Upper lobe of right lung (tissue), 1 donor: ENCODE measurements at regions not wholly inside any gene's neighbourhood (a gene's known extent, or its start where the extent isn't known, plus 50 kb on each side); places are given as distances from the start of the nearest gene placed in this dataset.

Source experiments
- ATAC-seq: fragments of 200-7000 bp; cut with Tn5 transposase; one replicate; pipeline ENCODE4 v1.9.1; 2020; ENCODE audit warnings: mild to moderate bottlenecking, moderate library complexity
- DNase-seq: peaks from one replicate; pipeline ENCODE4 v3.0.0-alpha.2; 2020
- H3K27ac ChIP-seq: fragments of 200-600 bp; one replicate; pipeline ENCODE4 v1.8.0; 2022
- H3K27me3 ChIP-seq: fragments of 200-600 bp; one replicate; pipeline ENCODE4 v1.8.0; 2022; ENCODE audit warnings: mild to moderate bottlenecking
- H3K36me3 ChIP-seq: fragments of 200-600 bp; one replicate; pipeline ENCODE4 v1.8.0; 2022
- H3K4me1 ChIP-seq: fragments of 200-600 bp; one replicate; pipeline ENCODE4 v1.8.0; 2022
- H3K4me3 ChIP-seq: fragments of 200-600 bp; one replicate; pipeline ENCODE4 v1.8.0; 2022; ENCODE audit warnings: mild to moderate bottlenecking
- H3K9me3 ChIP-seq: fragments of 200-600 bp; one replicate; pipeline ENCODE4 v1.8.0; 2022
- intact Hi-C: fragments of 100-400 bp; cut with DNase I; formaldehyde crosslinking; loops from one replicate; pipeline ENCODE4 v1.11.0; 2022
- TF ChIP-seq, protein P1 (sequence below): fragments of 200-600 bp; IDR thresholded peaks from one replicate; pipeline ENCODE4 v1.8.0; 2022; ENCODE audit warnings: antibody characterized with exemption
- donor health status: DM: no; HTN: yes; CAD: no; lungs with severe emphysema.

DNA sequence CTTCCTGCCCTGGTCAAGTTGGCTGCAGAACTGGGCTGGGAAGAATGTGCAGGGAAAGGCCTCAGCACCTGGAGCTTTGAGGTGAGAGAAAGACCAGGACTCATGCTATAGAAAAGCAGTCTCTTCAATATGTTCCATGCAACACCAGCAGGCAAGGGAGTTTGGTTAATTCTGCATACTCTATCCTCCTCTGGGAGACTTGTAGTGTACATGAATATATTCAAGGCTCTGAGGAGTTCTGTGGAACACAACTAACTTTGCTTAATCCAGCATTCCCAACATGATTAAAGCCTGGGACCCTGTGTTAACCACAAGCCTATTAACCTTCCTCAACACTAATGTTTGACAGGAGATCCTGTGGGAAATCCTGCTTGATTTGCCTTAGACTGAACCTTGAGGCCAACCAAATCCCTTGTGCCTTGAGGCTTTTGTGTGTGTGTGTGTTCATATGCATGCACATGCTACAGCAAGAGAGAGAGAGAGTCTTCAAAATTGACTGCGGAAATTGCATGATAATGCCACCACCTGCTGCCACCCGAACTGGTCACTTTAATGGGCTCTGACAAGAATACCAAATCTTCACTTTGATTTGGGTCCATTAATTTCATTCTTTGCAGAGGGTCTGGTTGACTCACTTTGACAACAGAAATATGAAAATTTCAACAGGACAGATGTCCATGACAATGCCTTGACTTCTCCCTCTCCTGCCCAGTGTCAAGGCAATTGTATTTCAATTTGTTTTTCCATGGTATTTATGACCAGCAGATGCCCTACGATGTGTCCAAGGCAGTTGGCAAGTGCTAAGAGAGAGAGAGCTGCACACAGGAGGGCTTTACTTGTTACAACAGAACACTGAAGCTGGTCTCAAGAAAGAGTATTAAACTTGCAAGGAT, 238.2 kb upstream of the ZBED5 start:
- no peak for DNase-seq
- ATAC-seq = no peak
- no peaks in the 10 kb centered on the region for H3K36me3 ChIP-seq
- H3K27me3 ChIP-seq = no peaks in the 10 kb centered on the region
- no peaks in the 10 kb centered on the region for H3K4me1 ChIP-seq
- H3K4me3 ChIP-seq = no peak overlapping the region
- TF ChIP-seq, protein P1, sequence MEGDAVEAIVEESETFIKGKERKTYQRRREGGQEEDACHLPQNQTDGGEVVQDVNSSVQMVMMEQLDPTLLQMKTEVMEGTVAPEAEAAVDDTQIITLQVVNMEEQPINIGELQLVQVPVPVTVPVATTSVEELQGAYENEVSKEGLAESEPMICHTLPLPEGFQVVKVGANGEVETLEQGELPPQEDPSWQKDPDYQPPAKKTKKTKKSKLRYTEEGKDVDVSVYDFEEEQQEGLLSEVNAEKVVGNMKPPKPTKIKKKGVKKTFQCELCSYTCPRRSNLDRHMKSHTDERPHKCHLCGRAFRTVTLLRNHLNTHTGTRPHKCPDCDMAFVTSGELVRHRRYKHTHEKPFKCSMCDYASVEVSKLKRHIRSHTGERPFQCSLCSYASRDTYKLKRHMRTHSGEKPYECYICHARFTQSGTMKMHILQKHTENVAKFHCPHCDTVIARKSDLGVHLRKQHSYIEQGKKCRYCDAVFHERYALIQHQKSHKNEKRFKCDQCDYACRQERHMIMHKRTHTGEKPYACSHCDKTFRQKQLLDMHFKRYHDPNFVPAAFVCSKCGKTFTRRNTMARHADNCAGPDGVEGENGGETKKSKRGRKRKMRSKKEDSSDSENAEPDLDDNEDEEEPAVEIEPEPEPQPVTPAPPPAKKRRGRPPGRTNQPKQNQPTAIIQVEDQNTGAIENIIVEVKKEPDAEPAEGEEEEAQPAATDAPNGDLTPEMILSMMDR = no peak
- H3K27ac ChIP-seq = no peak overlapping the region
- H3K9me3 ChIP-seq = no peaks in the 10 kb centered on the region
- intact Hi-C loops = no loop called here

DNA sequence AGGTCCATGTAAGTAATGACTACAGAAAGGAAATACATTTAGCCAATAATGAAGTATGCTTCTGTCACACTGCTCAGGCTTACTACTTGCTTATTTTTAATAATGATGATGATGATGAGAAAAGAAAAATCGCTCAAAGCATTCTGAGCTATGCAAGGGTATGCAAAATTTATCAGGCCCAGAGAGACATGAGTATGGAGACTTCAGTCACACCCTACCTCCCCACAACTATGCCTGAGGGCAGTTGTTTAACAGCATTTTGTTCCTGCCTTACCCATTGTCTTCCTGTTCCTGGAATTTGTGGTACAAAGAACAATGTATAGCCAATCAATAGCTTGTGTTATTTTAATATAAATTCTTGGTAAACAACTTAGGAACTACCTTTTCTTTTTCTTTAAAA, 232.6 kb upstream of the ZBED5 start:
- Histone ChIP-seq H3K4me3 (no peak overlapping the region), H3K4me1 (no peaks in the 10 kb centered on the region), H3K27me3 (no peaks in the 10 kb centered on the region), H3K9me3 (no peaks in the 10 kb centered on the region), H3K27ac (no peak overlapping the region), H3K36me3 (no peaks in the 10 kb centered on the region)
- DNase-seq = no peak
- ATAC-seq = no peak
- TF ChIP-seq, protein P1 = no peak
- intact Hi-C loops = no loop called here

DNA sequence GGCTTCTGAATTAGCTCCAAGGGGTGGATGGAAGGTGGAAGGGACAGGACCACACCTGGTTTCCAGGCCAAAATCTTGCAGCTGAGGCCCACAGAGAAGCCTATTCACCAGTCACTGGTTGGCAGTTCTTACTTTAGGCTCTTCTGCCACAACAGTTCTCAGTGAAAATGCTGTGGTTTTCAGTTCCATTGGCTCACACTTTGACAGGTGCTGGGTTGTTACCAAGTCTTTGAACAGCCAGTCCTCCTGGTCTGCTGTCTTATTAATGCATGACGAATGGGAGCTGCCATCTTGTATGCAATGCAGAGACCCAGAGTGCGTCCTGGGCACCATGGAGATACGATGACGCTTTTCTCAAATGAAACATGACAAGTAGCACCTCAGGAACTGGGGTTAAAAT, 232.0 kb upstream of the ZBED5 start:
- no peak overlapping the region for H3K4me3 ChIP-seq
- intact Hi-C loops = no loop called here
- ATAC-seq = no peak

DNA sequence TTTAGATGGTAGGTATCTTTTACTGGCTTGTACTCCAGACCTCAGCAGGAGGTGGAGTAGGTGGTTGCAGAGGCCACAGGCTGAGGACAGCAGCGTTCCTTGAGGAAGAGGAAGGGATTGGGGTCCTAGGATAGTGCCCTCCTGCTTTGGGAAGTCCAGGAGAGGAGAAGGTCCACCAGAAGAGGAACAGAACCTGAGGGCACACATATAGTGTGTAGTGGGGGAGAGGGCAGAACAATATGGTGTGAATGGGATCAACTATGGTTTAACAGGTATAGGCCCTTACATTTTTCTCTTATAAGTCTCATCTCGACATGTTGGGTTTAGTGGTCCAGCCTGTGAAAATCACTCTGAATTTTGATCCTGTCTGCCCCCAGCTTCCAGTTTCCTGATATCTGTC, 229.1 kb upstream of the ZBED5 start:
- no peaks in the 10 kb centered on the region for H3K4me1 ChIP-seq
- no peak overlapping the region for H3K4me3 ChIP-seq
- no peaks in the 10 kb centered on the region for H3K36me3 ChIP-seq
- ATAC-seq = no peak
- TF ChIP-seq, protein P1 = no peak
- H3K27ac ChIP-seq = no peak overlapping the region
- no peaks in the 10 kb centered on the region for H3K9me3 ChIP-seq
- intact Hi-C loops = no loop called here
- DNase-seq = no peak
- H3K27me3 ChIP-seq = no peaks in the 10 kb centered on the region

More for the DNA sequence above, 232.0 kb upstream of the ZBED5 start:
- no peaks in the 10 kb centered on the region for H3K4me1 ChIP-seq
- H3K9me3 ChIP-seq = no peaks in the 10 kb centered on the region
- DNase-seq = no peak
- H3K36me3 ChIP-seq = no peaks in the 10 kb centered on the region
- TF ChIP-seq, protein P1 = no peak
- no peak overlapping the region for H3K27ac ChIP-seq
- no peaks in the 10 kb centered on the region for H3K27me3 ChIP-seq

DNA sequence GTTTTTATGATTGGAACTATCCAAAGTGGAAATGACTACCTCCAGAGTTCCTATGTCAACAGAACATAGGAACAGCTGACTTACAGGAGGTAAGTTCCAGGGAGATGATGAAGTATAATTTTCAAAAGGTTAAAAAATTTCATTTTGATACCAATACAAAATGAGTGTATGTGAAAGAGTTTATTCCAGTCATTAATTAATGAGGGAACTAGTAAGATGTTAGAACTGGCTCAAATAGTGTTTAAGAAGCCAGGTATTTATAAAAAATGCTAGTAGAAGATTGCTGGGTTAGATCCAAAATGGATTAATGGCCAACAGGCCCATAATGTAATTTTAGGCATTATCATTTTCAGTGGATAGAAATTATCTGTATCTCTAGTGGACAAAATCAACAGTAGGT, 227.7 kb upstream of the ZBED5 start:
- ATAC-seq (no peak), DNase-seq (no peak)
- H3K9me3 ChIP-seq = no peaks in the 10 kb centered on the region
- no peaks in the 10 kb centered on the region for H3K27me3 ChIP-seq
- no peaks in the 10 kb centered on the region for H3K4me1 ChIP-seq
- TF ChIP-seq, protein P1 = no peak
- no peaks in the 10 kb centered on the region for H3K36me3 ChIP-seq
- no peak overlapping the region for H3K27ac ChIP-seq
- intact Hi-C loops = no loop called here
- H3K4me3 ChIP-seq = no peak overlapping the region
